ENCODE measurements at regions not wholly inside any gene's neighbourhood (a gene's known extent, or its start where the extent isn't known, plus 50 kb on each side); places are given as distances from the start of the nearest gene placed in this dataset.

GRCh38 chr10:47154762-47155161 is 145.2 kb upstream of the GDF10 start:
- Histone ChIP-seq H3K27me3 (replicated peaks; ENCODE audit: insufficient read depth, low read length) (no peaks in the 10 kb centered on the region), H3F3A (ENCODE audit: insufficient read depth, low read length) (no peaks in the 10 kb centered on the region), H3K4me3 (ENCODE audit: low read length) (no peak overlapping the region), H3K9me2 (replicated peaks; ENCODE audit: insufficient read depth, low read length) (no peaks in the 10 kb centered on the region), H2AFZ (ENCODE audit: low read length) (no peak overlapping the region), H3K4me1 (ENCODE audit: low read length) (no peaks in the 10 kb centered on the region), H3K27ac (ENCODE audit: low read length) (no peak overlapping the region), H3K36me3 (replicated peaks; ENCODE audit: insufficient read depth, low read length) (no peaks in the 10 kb centered on the region), H3K4me2 (ENCODE audit: low read depth, low read length) (no peak overlapping the region), H4K20me1 (ENCODE audit: insufficient read depth, low read length) (no peaks in the 10 kb centered on the region), H3K9me3 (replicated peaks; ENCODE audit: insufficient read depth, low read length) (no peaks in the 10 kb centered on the region), H3K79me2 (ENCODE audit: low read length) (no peaks in the 10 kb centered on the region), H3K9ac (ENCODE audit: low read length) (no peak overlapping the region)
- TF ChIP-seq EZH2 (optimal IDR thresholded peaks at IDR 0.05; ENCODE audit: low read depth, low read length) (no peak), CTCF (IDR thresholded peaks at IDR 0.05; ENCODE audit: low read length) (no peak)
- DNase-seq = no peak

GRCh38 chr10:47156873-47157272 is 143.1 kb upstream of the GDF10 start:
- no peak overlapping the region for H3K9ac ChIP-seq (ENCODE audit: low read length)
- H4K20me1 ChIP-seq (ENCODE audit: insufficient read depth, low read length) = no peaks in the 10 kb centered on the region
- no peaks in the 10 kb centered on the region for H3K4me1 ChIP-seq (ENCODE audit: low read length)
- no peaks in the 10 kb centered on the region for H3F3A ChIP-seq (ENCODE audit: insufficient read depth, low read length)
- H3K27ac ChIP-seq (ENCODE audit: low read length) = no peak overlapping the region
- no peaks in the 10 kb centered on the region for H3K9me3 ChIP-seq (replicated peaks; ENCODE audit: insufficient read depth, low read length)
- H3K4me3 ChIP-seq (ENCODE audit: low read length) = no peak overlapping the region
- H3K4me2 ChIP-seq (ENCODE audit: low read depth, low read length) = no peak overlapping the region
- H3K79me2 ChIP-seq (ENCODE audit: low read length) = no peaks in the 10 kb centered on the region
- DNase-seq = no peak
- no peak overlapping the region for H2AFZ ChIP-seq (ENCODE audit: low read length)
- TF ChIP-seq CTCF (IDR thresholded peaks at IDR 0.05; ENCODE audit: low read length) (no peak), EZH2phosphoT487 (IDR thresholded peaks at IDR 0.05; ENCODE audit: low read length) (no peak), EZH2 (optimal IDR thresholded peaks at IDR 0.05; ENCODE audit: low read depth, low read length) (no peak)
- no peaks in the 10 kb centered on the region for H3K9me2 ChIP-seq (replicated peaks; ENCODE audit: insufficient read depth, low read length)
- H3K36me3 ChIP-seq (replicated peaks; ENCODE audit: insufficient read depth, low read length) = no peaks in the 10 kb centered on the region
- no peaks in the 10 kb centered on the region for H3K27me3 ChIP-seq (replicated peaks; ENCODE audit: insufficient read depth, low read length)

GRCh38 chr10:47158116-47159071 is 141.6 kb upstream of the GDF10 start:
- H3F3A ChIP-seq (ENCODE audit: insufficient read depth, low read length) = no peaks in the 10 kb centered on the region
- no peak overlapping the region for H3K9ac ChIP-seq (ENCODE audit: low read length)
- H3K9me2 ChIP-seq (replicated peaks; ENCODE audit: insufficient read depth, low read length) = no peaks in the 10 kb centered on the region
- TF ChIP-seq EZH2 (optimal IDR thresholded peaks at IDR 0.05; ENCODE audit: low read depth, low read length) (no peak), EZH2phosphoT487 (IDR thresholded peaks at IDR 0.05; ENCODE audit: low read length) (no peak), CTCF (IDR thresholded peaks at IDR 0.05; ENCODE audit: low read length) (no peak)
- no peak overlapping the region for H2AFZ ChIP-seq (ENCODE audit: low read length)
- H3K4me2 ChIP-seq (ENCODE audit: low read depth, low read length) = no peak overlapping the region
- no peaks in the 10 kb centered on the region for H3K4me1 ChIP-seq (ENCODE audit: low read length)
- no peaks in the 10 kb centered on the region for H3K27me3 ChIP-seq (replicated peaks; ENCODE audit: insufficient read depth, low read length)
- no peaks in the 10 kb centered on the region for H3K79me2 ChIP-seq (ENCODE audit: low read length)
- H3K36me3 ChIP-seq (replicated peaks; ENCODE audit: insufficient read depth, low read length) = no peaks in the 10 kb centered on the region
- no peak for DNase-seq
- no peaks in the 10 kb centered on the region for H3K9me3 ChIP-seq (replicated peaks; ENCODE audit: insufficient read depth, low read length)
- no peak overlapping the region for H3K27ac ChIP-seq (ENCODE audit: low read length)
- no peaks in the 10 kb centered on the region for H4K20me1 ChIP-seq (ENCODE audit: insufficient read depth, low read length)
- H3K4me3 ChIP-seq (ENCODE audit: low read length) = no peak overlapping the region
